ENCODE measurements at regions not wholly inside any gene's neighbourhood (a gene's known extent, or its start where the extent isn't known, plus 50 kb on each side); places are given as distances from the start of the nearest gene placed in this dataset.
A peak's percentile ranks its signal among the peaks of the same experiment; 100 is the strongest.

DNA sequence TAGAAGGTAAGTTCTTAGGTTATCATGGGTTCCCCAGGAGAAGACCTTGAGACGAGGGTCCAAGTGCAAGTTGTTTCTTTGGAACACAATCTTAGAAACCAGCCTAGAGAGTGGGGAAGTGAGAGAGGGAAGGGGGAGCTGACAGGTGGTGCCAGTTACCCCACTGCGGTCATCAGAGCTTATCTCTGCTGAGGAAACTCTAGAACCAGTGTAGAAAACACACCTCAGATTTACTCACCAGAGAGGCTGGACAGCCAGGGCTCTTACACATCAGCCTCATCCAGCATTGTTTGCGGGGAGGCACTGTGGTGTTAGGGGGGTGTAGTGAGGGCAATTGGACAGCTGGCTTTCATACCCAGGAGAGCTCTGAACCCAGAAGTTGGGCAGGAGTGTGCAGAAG lies 206.5 kb upstream of the RAI14 start:
- in situ Hi-C loops (cut with MboI; ENCODE audit: low pct_unique_long_range_greater_than_20kb, low sequenced_read_pairs, unreplicated experiment): loop anchor here (25.0 kb wide), 1 partner anchor 1012 kb away; the partner anchor contains the start of gene TARS1
- DNase-seq (ENCODE audit: low spot score): no peak
- TF ChIP-seq, protein P1, sequence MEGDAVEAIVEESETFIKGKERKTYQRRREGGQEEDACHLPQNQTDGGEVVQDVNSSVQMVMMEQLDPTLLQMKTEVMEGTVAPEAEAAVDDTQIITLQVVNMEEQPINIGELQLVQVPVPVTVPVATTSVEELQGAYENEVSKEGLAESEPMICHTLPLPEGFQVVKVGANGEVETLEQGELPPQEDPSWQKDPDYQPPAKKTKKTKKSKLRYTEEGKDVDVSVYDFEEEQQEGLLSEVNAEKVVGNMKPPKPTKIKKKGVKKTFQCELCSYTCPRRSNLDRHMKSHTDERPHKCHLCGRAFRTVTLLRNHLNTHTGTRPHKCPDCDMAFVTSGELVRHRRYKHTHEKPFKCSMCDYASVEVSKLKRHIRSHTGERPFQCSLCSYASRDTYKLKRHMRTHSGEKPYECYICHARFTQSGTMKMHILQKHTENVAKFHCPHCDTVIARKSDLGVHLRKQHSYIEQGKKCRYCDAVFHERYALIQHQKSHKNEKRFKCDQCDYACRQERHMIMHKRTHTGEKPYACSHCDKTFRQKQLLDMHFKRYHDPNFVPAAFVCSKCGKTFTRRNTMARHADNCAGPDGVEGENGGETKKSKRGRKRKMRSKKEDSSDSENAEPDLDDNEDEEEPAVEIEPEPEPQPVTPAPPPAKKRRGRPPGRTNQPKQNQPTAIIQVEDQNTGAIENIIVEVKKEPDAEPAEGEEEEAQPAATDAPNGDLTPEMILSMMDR (IDR thresholded peaks at IDR 0.05; ENCODE audit: extremely low read depth, insufficient read depth, missing control alignments): no peak

DNA sequence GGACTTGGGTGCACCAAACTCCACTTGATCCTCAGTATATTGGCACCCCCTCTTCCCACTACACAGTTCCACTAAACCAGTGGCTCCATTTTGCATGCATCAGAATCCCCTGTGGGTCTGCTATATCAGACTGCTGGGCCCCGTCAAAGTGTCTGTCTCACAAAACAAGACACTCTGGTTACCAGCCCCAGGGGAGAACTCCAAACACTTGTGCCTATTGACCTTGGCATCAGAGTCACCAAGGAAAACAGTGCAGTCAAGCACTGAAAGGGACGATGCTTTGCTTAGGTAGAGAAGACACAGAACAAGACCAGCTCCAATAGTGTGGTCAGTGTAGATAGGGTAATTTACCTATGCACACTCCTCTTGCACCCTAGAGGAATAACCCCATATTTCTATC lies 205.8 kb upstream of the RAI14 start:
- TF ChIP-seq, protein P1 (IDR thresholded peaks at IDR 0.05; ENCODE audit: extremely low read depth, insufficient read depth, missing control alignments): no peak
- in situ Hi-C loops (cut with MboI; ENCODE audit: low pct_unique_long_range_greater_than_20kb, low sequenced_read_pairs, unreplicated experiment): loop anchor here (25.0 kb wide), 1 partner anchor 1013 kb away; the partner anchor contains the start of gene TARS1
- DNase-seq (ENCODE audit: low spot score): no peak

DNA sequence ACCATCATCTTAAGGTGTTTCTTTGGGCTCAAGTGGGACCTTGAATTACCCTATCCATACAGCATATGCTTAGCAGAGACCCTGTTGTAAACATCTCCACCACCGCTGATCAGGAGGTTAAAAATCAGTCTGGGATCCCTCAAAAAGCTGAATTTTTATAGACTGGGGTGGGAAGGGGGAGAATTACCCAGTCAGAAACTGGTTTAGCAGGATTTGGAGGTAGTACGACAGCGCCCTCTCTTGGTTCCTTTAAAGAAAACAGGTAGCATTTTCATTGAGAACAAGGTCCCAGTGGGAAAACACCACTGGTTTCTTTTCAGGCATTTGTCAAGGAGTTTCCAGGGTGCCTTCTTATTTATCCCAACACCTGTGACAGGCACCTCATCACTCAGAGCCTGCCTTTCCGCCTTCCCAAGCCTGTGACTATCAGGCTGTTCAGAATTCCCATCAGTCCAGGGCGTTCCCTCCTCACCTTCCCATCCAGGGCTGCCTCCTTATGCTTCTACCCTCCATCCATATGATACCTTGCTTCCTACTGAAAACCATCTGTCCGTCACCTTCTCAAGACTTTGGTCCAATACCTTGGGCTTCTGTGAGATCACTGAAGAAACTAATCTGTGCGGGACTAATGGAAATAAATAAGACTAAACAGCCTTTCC lies 203.8 kb upstream of the RAI14 start:
- TF ChIP-seq, protein P1 (IDR thresholded peaks at IDR 0.05; ENCODE audit: extremely low read depth, insufficient read depth, missing control alignments): peak; percentile 4
- no peak for DNase-seq (ENCODE audit: low spot score)
- in situ Hi-C loops (cut with MboI; ENCODE audit: low pct_unique_long_range_greater_than_20kb, low sequenced_read_pairs, unreplicated experiment): loop anchor here (25.0 kb wide), 1 partner anchor 1015 kb away; the partner anchor contains the start of gene TARS1

DNA sequence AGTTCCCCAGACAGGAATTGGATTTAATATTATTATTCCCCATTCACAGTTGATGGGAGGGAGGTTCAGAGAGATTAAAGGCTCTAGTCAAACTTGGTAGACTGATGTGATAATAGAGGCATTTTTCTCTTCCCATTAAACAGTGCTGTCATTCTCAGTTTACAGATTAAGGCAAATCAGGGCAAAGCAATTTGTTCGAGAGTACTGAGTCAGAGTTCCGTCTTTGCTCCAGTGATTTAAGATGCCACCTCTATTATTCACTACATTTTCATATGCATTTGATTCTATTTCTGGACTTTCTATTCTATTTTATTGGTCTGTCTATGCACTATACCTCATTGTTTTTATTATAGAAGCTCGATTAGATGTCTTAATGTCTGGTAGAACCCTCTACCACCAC lies 201.0 kb upstream of the RAI14 start:
- TF ChIP-seq, protein P1 (IDR thresholded peaks at IDR 0.05; ENCODE audit: extremely low read depth, insufficient read depth, missing control alignments): no peak
- in situ Hi-C loops (cut with MboI; ENCODE audit: low pct_unique_long_range_greater_than_20kb, low sequenced_read_pairs, unreplicated experiment): loop anchor here (25.0 kb wide), 1 partner anchor 1018 kb away; the partner anchor contains the start of gene TARS1
- DNase-seq (ENCODE audit: low spot score): no peak

DNA sequence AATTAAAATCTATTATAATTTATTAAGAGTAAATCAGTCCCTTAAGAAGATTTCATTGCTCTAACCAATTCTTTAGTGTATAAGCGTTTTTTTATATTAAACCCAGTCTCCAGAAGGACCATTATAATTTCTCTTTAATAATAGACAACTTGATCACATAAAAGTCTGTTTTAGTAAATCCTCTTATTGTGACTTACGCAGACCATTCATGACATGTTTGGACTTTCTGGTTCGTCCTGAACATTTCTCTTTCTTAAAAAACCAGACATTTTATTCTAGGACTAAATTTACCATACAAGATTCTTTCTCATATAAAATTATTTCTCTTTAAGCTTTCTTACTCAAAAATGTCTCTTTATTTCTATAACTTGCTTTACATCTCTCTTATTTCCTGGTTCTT lies 196.2 kb upstream of the RAI14 start:
- TF ChIP-seq, protein P1 (IDR thresholded peaks at IDR 0.05; ENCODE audit: extremely low read depth, insufficient read depth, missing control alignments): no peak
- DNase-seq (ENCODE audit: low spot score): no peak
- in situ Hi-C loops (cut with MboI; ENCODE audit: low pct_unique_long_range_greater_than_20kb, low sequenced_read_pairs, unreplicated experiment): loop anchor here (10.0 to 25.0 kb wide), 2 partner anchors 465 to 1023 kb away; partner anchors contain the start of gene TARS1

DNA sequence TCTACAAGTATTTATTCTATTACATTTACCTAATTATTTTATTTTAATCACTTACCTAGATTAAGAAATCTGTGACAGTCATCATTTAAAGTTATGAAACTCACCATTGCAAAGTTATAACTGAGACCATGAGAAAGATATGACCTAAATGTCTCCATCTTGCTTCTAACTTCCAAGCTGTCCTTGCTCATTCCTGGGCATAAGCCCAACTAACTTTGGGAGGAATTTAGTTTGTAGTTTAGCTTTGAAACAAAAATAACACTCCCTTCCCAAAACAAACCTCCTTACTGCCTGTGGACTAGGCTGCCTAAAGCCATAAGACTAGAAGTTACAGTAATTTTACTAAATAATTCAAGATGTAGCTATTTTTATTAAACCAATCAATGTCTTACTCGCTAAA lies 195.6 kb upstream of the RAI14 start:
- in situ Hi-C loops (cut with MboI; ENCODE audit: low pct_unique_long_range_greater_than_20kb, low sequenced_read_pairs, unreplicated experiment): loop anchor here (10.0 to 25.0 kb wide), 2 partner anchors 466 to 1023 kb away; partner anchors contain the start of gene TARS1
- TF ChIP-seq, protein P1 (IDR thresholded peaks at IDR 0.05; ENCODE audit: extremely low read depth, insufficient read depth, missing control alignments): no peak
- DNase-seq (ENCODE audit: low spot score): no peak
